ENCODE measurements at regions not wholly inside any gene's neighbourhood (a gene's known extent, or its start where the extent isn't known, plus 50 kb on each side); places are given as distances from the start of the nearest gene placed in this dataset.
"Not testable (repeated sequence)": the region's sequence is repeated elsewhere in the genome, so short reads cannot be mapped to it uniquely, and the experiment has no call there.

GRCh38 chr4:66795724-66796123, 749.6 kb downstream of the CENPC start:
- no peak overlapping the region for H3K4me3 ChIP-seq (ENCODE audit: low read depth, low read length)
- no peak for TF ChIP-seq CTCF (IDR thresholded peaks at IDR 0.05; ENCODE audit: borderline replicate concordance, insufficient read depth, low read depth, low read length)

- TF ChIP-seq CTCF (IDR thresholded peaks at IDR 0.05; ENCODE audit: borderline replicate concordance, insufficient read depth, low read depth, low read length), result no peak
These were observed 750.8 kb downstream of the CENPC start for GRCh38 chr4:66794390-66795034.

GRCh38 chr4:66791686-66792085, 753.6 kb downstream of the CENPC start:
- TF ChIP-seq CTCF (IDR thresholded peaks at IDR 0.05; ENCODE audit: borderline replicate concordance, insufficient read depth, low read depth, low read length), result no peak
- H3K4me3 ChIP-seq (ENCODE audit: low read depth, low read length), result no peak overlapping the region

More at GRCh38 chr4:66794390-66795034, 750.8 kb downstream of the CENPC start:
- no peak overlapping the region for H3K4me3 ChIP-seq (ENCODE audit: low read depth, low read length)

- H3K4me3 ChIP-seq (ENCODE audit: low read depth, low read length), result no peak overlapping the region
- TF ChIP-seq CTCF (IDR thresholded peaks at IDR 0.05; ENCODE audit: borderline replicate concordance, insufficient read depth, low read depth, low read length), result no peak
These were observed 759.8 kb downstream of the CENPC start for GRCh38 chr4:66785479-66785878.

GRCh38 chr4:66782751-66783150, 762.6 kb downstream of the CENPC start:
- not testable (repeated sequence) for H3K4me3 ChIP-seq (ENCODE audit: low read depth, low read length)

- no peak overlapping the region for H3K4me3 ChIP-seq (ENCODE audit: low read depth, low read length)
- TF ChIP-seq CTCF (IDR thresholded peaks at IDR 0.05; ENCODE audit: borderline replicate concordance, insufficient read depth, low read depth, low read length), result no peak
These were observed 768.2 kb downstream of the CENPC start for GRCh38 chr4:66777097-66777496.

- no peak overlapping the region for H3K4me3 ChIP-seq (ENCODE audit: low read depth, low read length)
- TF ChIP-seq CTCF (IDR thresholded peaks at IDR 0.05; ENCODE audit: borderline replicate concordance, insufficient read depth, low read depth, low read length), result no peak
These were observed 775.9 kb downstream of the CENPC start for GRCh38 chr4:66769441-66769840.
